ENCODE measurements at regions not wholly inside any gene's neighbourhood (a gene's known extent, or its start where the extent isn't known, plus 50 kb on each side); places are given as distances from the start of the nearest gene placed in this dataset.

GRCh38 chr11:128328955-128329551 is 258.3 kb downstream of the ETS1 start:
- Histone ChIP-seq H3K9me3 (ENCODE audit: low read length) (no peaks in the 10 kb centered on the region), H3K4me2 (ENCODE audit: low read depth, low read length, poor library complexity, severe bottlenecking) (no peak overlapping the region)

GRCh38 chr11:128327274-128327673 is 260.1 kb downstream of the ETS1 start:
- H3K4me3 ChIP-seq (ENCODE audit: low read length), result no peak overlapping the region
- no peak overlapping the region for H3K27ac ChIP-seq (ENCODE audit: low read length)
- H4K20me1 ChIP-seq (ENCODE audit: insufficient read depth, low read depth, low read length), result no peaks in the 10 kb centered on the region
- H2AFZ ChIP-seq (ENCODE audit: low read length), result no peak overlapping the region
- H3K9ac ChIP-seq (ENCODE audit: low read length), result no peak overlapping the region
- no peaks in the 10 kb centered on the region for H3K27me3 ChIP-seq (ENCODE audit: low read length)
- H3K36me3 ChIP-seq (ENCODE audit: insufficient read depth, low read length), result no peaks in the 10 kb centered on the region
- DNase-seq, result no peak
- no peaks in the 10 kb centered on the region for H3K9me2 ChIP-seq (replicated peaks; ENCODE audit: insufficient read depth, low read length)
- no peak overlapping the region for H3K4me2 ChIP-seq (ENCODE audit: low read depth, low read length, poor library complexity, severe bottlenecking)
- H3K4me1 ChIP-seq (ENCODE audit: low read length), result 0 out of 2 replicates have a peak, but pooled peaks cover 3% of the 10 kb centered on the region
- no peaks in the 10 kb centered on the region for H3K79me2 ChIP-seq (ENCODE audit: low read length)
- no peaks in the 10 kb centered on the region for H3K9me3 ChIP-seq (ENCODE audit: low read length)

More at GRCh38 chr11:128328955-128329551, 258.3 kb downstream of the ETS1 start:
- Histone ChIP-seq H4K20me1 (ENCODE audit: insufficient read depth, low read depth, low read length) (no peaks in the 10 kb centered on the region), H3K79me2 (ENCODE audit: low read length) (no peaks in the 10 kb centered on the region), H3K27me3 (ENCODE audit: low read length) (no peaks in the 10 kb centered on the region), H3K9me2 (replicated peaks; ENCODE audit: insufficient read depth, low read length) (no peaks in the 10 kb centered on the region), H2AFZ (ENCODE audit: low read length) (no peak overlapping the region), H3K27ac (ENCODE audit: low read length) (no peak overlapping the region), H3K4me1 (ENCODE audit: low read length) (no peaks in the 10 kb centered on the region), H3K36me3 (ENCODE audit: insufficient read depth, low read length) (no peaks in the 10 kb centered on the region), H3K9ac (ENCODE audit: low read length) (no peak overlapping the region), H3K4me3 (ENCODE audit: low read length) (no peak overlapping the region)
- DNase-seq, result no peak

GRCh38 chr11:128326791-128327190 is 260.6 kb downstream of the ETS1 start:
- Histone ChIP-seq H3K4me1 (ENCODE audit: low read length) (0 out of 2 replicates have a peak, but pooled peaks cover 3% of the 10 kb centered on the region), H3K27ac (ENCODE audit: low read length) (no peak overlapping the region)
- no peak for DNase-seq

GRCh38 chr11:128324531-128325141 is 262.7 kb downstream of the ETS1 start:
- H3K4me2 ChIP-seq (ENCODE audit: low read depth, low read length, poor library complexity, severe bottlenecking), result no peak overlapping the region
- H3K4me3 ChIP-seq (ENCODE audit: low read length), result no peak overlapping the region
- no peak overlapping the region for H3K9ac ChIP-seq (ENCODE audit: low read length)
- H3K79me2 ChIP-seq (ENCODE audit: low read length), result no peaks in the 10 kb centered on the region
- H3K27me3 ChIP-seq (ENCODE audit: low read length), result no peaks in the 10 kb centered on the region
- H3K36me3 ChIP-seq (ENCODE audit: insufficient read depth, low read length), result no peaks in the 10 kb centered on the region
- no peaks in the 10 kb centered on the region for H3K9me2 ChIP-seq (replicated peaks; ENCODE audit: insufficient read depth, low read length)
- no peak for DNase-seq
- H3K27ac ChIP-seq (ENCODE audit: low read length), result no peak overlapping the region
- H3K9me3 ChIP-seq (ENCODE audit: low read length), result no peaks in the 10 kb centered on the region
- H2AFZ ChIP-seq (ENCODE audit: low read length), result no peak overlapping the region
- H4K20me1 ChIP-seq (ENCODE audit: insufficient read depth, low read depth, low read length), result no peaks in the 10 kb centered on the region
- 0 out of 2 replicates have a peak, but pooled peaks cover 3% of the 10 kb centered on the region for H3K4me1 ChIP-seq (ENCODE audit: low read length)

More at GRCh38 chr11:128326791-128327190, 260.6 kb downstream of the ETS1 start:
- H3K4me3 ChIP-seq (ENCODE audit: low read length), result no peak overlapping the region
- no peak overlapping the region for H2AFZ ChIP-seq (ENCODE audit: low read length)
- no peaks in the 10 kb centered on the region for H4K20me1 ChIP-seq (ENCODE audit: insufficient read depth, low read depth, low read length)
- no peaks in the 10 kb centered on the region for H3K9me2 ChIP-seq (replicated peaks; ENCODE audit: insufficient read depth, low read length)
- H3K27me3 ChIP-seq (ENCODE audit: low read length), result no peaks in the 10 kb centered on the region
- H3K79me2 ChIP-seq (ENCODE audit: low read length), result no peaks in the 10 kb centered on the region
- H3K9me3 ChIP-seq (ENCODE audit: low read length), result no peaks in the 10 kb centered on the region
- no peak overlapping the region for H3K9ac ChIP-seq (ENCODE audit: low read length)
- no peaks in the 10 kb centered on the region for H3K36me3 ChIP-seq (ENCODE audit: insufficient read depth, low read length)
- no peak overlapping the region for H3K4me2 ChIP-seq (ENCODE audit: low read depth, low read length, poor library complexity, severe bottlenecking)

GRCh38 chr11:128324051-128324481 is 263.3 kb downstream of the ETS1 start:
- no peaks in the 10 kb centered on the region for H3K27me3 ChIP-seq (ENCODE audit: low read length)
- H3K36me3 ChIP-seq (ENCODE audit: insufficient read depth, low read length), result no peaks in the 10 kb centered on the region
- no peaks in the 10 kb centered on the region for H3K9me3 ChIP-seq (ENCODE audit: low read length)
- no peaks in the 10 kb centered on the region for H3K9me2 ChIP-seq (replicated peaks; ENCODE audit: insufficient read depth, low read length)
- DNase-seq, result no peak
- H3K9ac ChIP-seq (ENCODE audit: low read length), result no peak overlapping the region
- no peak overlapping the region for H3K4me2 ChIP-seq (ENCODE audit: low read depth, low read length, poor library complexity, severe bottlenecking)
- H2AFZ ChIP-seq (ENCODE audit: low read length), result no peak overlapping the region
- H3K27ac ChIP-seq (ENCODE audit: low read length), result no peak overlapping the region
- no peak overlapping the region for H3K4me3 ChIP-seq (ENCODE audit: low read length)
- no peaks in the 10 kb centered on the region for H3K79me2 ChIP-seq (ENCODE audit: low read length)
- no peaks in the 10 kb centered on the region for H4K20me1 ChIP-seq (ENCODE audit: insufficient read depth, low read depth, low read length)
- H3K4me1 ChIP-seq (ENCODE audit: low read length), result 0 out of 2 replicates have a peak, but pooled peaks cover 3% of the 10 kb centered on the region

- no peaks in the 10 kb centered on the region for H3K9me2 ChIP-seq (replicated peaks; ENCODE audit: insufficient read depth, low read length)
- no peaks in the 10 kb centered on the region for H3K27me3 ChIP-seq (ENCODE audit: low read length)
- H3K9ac ChIP-seq (ENCODE audit: low read length), result no peak overlapping the region
- DNase-seq, result peak; percentile 55
- H3K27ac ChIP-seq (ENCODE audit: low read length), result no peak overlapping the region
- H3K79me2 ChIP-seq (ENCODE audit: low read length), result no peaks in the 10 kb centered on the region
- no peaks in the 10 kb centered on the region for H3K36me3 ChIP-seq (ENCODE audit: insufficient read depth, low read length)
- H3K9me3 ChIP-seq (ENCODE audit: low read length), result no peaks in the 10 kb centered on the region
- H3K4me2 ChIP-seq (ENCODE audit: low read depth, low read length, poor library complexity, severe bottlenecking), result no peak overlapping the region
- no peaks in the 10 kb centered on the region for H4K20me1 ChIP-seq (ENCODE audit: insufficient read depth, low read depth, low read length)
- 0 out of 2 replicates have a peak, but pooled peaks cover 3% of the 10 kb centered on the region for H3K4me1 ChIP-seq (ENCODE audit: low read length)
- H3K4me3 ChIP-seq (ENCODE audit: low read length), result no peak overlapping the region
- no peak overlapping the region for H2AFZ ChIP-seq (ENCODE audit: low read length)
Observed at GRCh38 chr11:128323381-128323780, 264.0 kb downstream of the ETS1 start.

- Histone ChIP-seq H3K4me2 (ENCODE audit: low read depth, low read length, poor library complexity, severe bottlenecking) (no peak overlapping the region), H3K9ac (ENCODE audit: low read length) (no peak overlapping the region), H4K20me1 (ENCODE audit: insufficient read depth, low read depth, low read length) (no peaks in the 10 kb centered on the region), H3K4me1 (ENCODE audit: low read length) (0 out of 2 replicates have a peak, but pooled peaks cover 3% of the 10 kb centered on the region), H3K27ac (ENCODE audit: low read length) (no peak overlapping the region), H3K9me2 (replicated peaks; ENCODE audit: insufficient read depth, low read length) (no peaks in the 10 kb centered on the region), H3K4me3 (ENCODE audit: low read length) (no peak overlapping the region), H3K79me2 (ENCODE audit: low read length) (no peaks in the 10 kb centered on the region), H3K9me3 (ENCODE audit: low read length) (no peaks in the 10 kb centered on the region), H2AFZ (ENCODE audit: low read length) (no peak overlapping the region), H3K27me3 (ENCODE audit: low read length) (no peaks in the 10 kb centered on the region), H3K36me3 (ENCODE audit: insufficient read depth, low read length) (no peaks in the 10 kb centered on the region)
- DNase-seq, result no peak
Observed at GRCh38 chr11:128318856-128319474, 268.4 kb downstream of the ETS1 start.

- H3K27me3 ChIP-seq (ENCODE audit: low read length), result no peaks in the 10 kb centered on the region
- no peaks in the 10 kb centered on the region for H4K20me1 ChIP-seq (ENCODE audit: insufficient read depth, low read depth, low read length)
- H3K9me3 ChIP-seq (ENCODE audit: low read length), result no peaks in the 10 kb centered on the region
- H3K4me1 ChIP-seq (ENCODE audit: low read length), result no peaks in the 10 kb centered on the region
- no peak overlapping the region for H2AFZ ChIP-seq (ENCODE audit: low read length)
- no peak overlapping the region for H3K9ac ChIP-seq (ENCODE audit: low read length)
- no peak overlapping the region for H3K27ac ChIP-seq (ENCODE audit: low read length)
- H3K4me2 ChIP-seq (ENCODE audit: low read depth, low read length, poor library complexity, severe bottlenecking), result no peak overlapping the region
- H3K36me3 ChIP-seq (ENCODE audit: insufficient read depth, low read length), result no peaks in the 10 kb centered on the region
- H3K9me2 ChIP-seq (replicated peaks; ENCODE audit: insufficient read depth, low read length), result no peaks in the 10 kb centered on the region
- H3K4me3 ChIP-seq (ENCODE audit: low read length), result no peak overlapping the region
- H3K79me2 ChIP-seq (ENCODE audit: low read length), result no peaks in the 10 kb centered on the region
- no peak for DNase-seq
Observed at GRCh38 chr11:128316541-128317227, 270.7 kb downstream of the ETS1 start.

All from Karpas-422 (cell line).